ENCODE measurements at regions not wholly inside any gene's neighbourhood (a gene's known extent, or its start where the extent isn't known, plus 50 kb on each side); places are given as distances from the start of the nearest gene placed in this dataset.

- peak; percentile 33 for TF ChIP-seq CTCF (conservative IDR thresholded peaks at IDR 0.05; ENCODE audit: low read depth, low read length)
- H3K4me3 ChIP-seq (ENCODE audit: low read depth, low read length), result no peak overlapping the region
- no peak for DNase-seq (ENCODE audit: low read depth)
Measured at GRCh38 chr2:176830362-176830761, 382.2 kb upstream of the HNRNPA3 start.

DNA sequence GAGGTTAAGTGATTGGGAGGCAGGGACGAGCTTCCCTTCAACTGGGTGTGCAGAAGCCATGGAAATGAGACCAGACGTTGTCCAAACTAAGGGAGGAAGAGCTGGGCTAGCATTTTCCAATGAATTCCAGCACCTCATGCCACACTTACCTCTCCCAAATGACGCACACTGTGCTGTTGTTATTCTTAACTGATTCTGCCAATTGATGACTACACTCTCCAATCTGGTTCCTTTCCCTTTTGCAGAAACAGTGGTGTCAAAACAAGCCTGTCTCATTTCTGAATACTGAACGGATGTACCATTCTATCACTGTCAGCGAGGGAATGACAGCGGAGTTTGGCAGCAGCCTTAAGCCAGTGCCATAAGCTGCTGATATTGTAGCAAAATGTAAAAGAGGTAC, 380.5 kb upstream of the HNRNPA3 start:
- DNase-seq (ENCODE audit: low read depth), result no peak
- no peak for TF ChIP-seq CTCF (conservative IDR thresholded peaks at IDR 0.05; ENCODE audit: low read depth, low read length)
- no peak overlapping the region for H3K4me3 ChIP-seq (ENCODE audit: low read depth, low read length)

- no peak for DNase-seq (ENCODE audit: low read depth)
- TF ChIP-seq CTCF (conservative IDR thresholded peaks at IDR 0.05; ENCODE audit: low read depth, low read length), result no peak
- H3K4me3 ChIP-seq (ENCODE audit: low read depth, low read length), result no peak overlapping the region
Measured at GRCh38 chr2:176833671-176834070, 378.9 kb upstream of the HNRNPA3 start.

DNA sequence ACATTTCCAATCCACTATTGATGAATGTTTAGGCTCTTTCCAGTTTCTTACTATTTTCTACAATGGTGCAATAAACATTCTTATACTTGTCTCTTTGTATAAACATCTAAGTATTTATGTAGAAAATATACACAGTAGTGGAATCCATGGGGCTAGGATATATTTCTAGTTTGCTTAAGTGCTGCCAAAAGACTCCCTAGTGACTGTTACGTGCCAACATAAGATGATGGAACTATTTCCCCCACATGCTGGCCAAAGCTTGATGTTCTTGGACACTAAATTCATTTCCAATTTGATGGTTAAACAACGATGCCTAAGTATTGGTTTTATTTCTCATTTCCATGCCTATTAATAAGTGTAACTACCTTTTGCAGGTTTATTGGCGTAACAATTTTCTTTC, 378.4 kb upstream of the HNRNPA3 start:
- no peak overlapping the region for H3K4me3 ChIP-seq (ENCODE audit: low read depth, low read length)
- no peak for TF ChIP-seq CTCF (conservative IDR thresholded peaks at IDR 0.05; ENCODE audit: low read depth, low read length)
- DNase-seq (ENCODE audit: low read depth), result no peak

DNA sequence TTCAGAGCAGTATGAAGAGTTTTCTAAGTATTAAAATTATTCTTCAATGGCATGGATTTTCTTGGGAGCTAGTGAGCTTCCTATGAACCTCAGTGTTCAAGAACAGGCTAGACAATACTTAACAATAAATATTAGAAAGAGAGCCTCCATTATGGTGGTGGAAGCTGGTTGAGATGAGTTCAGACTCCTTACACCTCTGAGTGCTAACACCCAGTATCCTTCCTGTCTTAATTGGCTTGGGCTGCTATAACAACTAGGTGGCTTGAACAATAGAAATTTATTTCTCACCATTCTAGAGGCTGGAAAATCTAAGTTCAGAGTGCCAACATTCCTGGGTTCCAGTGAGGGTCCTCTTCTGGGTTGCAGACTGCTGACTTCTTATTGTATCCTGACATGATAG, 369.4 kb upstream of the HNRNPA3 start:
- no peak for TF ChIP-seq CTCF (conservative IDR thresholded peaks at IDR 0.05; ENCODE audit: low read depth, low read length)
- no peak for DNase-seq (ENCODE audit: low read depth)
- H3K4me3 ChIP-seq (ENCODE audit: low read depth, low read length), result no peak overlapping the region

DNA sequence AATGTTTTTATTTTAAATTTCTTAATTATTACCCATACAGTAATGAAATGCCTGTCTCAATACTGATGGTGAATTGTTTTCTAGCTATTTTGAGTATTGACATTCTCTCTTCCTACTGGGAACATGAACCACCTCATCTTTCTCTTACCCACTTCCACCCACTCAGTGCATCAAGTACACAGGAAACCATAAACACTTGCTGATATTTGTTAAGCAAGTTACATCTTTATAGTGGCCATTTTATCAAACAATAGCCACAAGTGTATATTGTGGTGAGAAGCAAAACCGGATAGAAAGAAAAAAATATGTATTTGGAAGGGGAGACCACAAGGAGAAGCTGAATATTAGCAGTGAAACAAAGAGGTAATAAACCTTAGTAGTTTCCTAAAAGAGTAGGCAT, 368.1 kb upstream of the HNRNPA3 start:
- no peak overlapping the region for H3K4me3 ChIP-seq (ENCODE audit: low read depth, low read length)
- DNase-seq (ENCODE audit: low read depth), result no peak
- TF ChIP-seq CTCF (conservative IDR thresholded peaks at IDR 0.05; ENCODE audit: low read depth, low read length), result no peak

- no peak overlapping the region for H3K4me3 ChIP-seq (ENCODE audit: low read depth, low read length)
- TF ChIP-seq CTCF (conservative IDR thresholded peaks at IDR 0.05; ENCODE audit: low read depth, low read length), result no peak
Measured at GRCh38 chr2:176845718-176846117, 366.9 kb upstream of the HNRNPA3 start.

More at GRCh38 chr2:176845718-176846117, 366.9 kb upstream of the HNRNPA3 start:
- DNase-seq (ENCODE audit: low read depth), result no peak

Measured in epithelial cell of proximal tubule (primary cell).